Vagina (tissue), 2 donors: ENCODE measurements at regions not wholly inside any gene's neighbourhood (a gene's known extent, or its start where the extent isn't known, plus 50 kb on each side); places are given as distances from the start of the nearest gene placed in this dataset.
"Not testable (repeated sequence)": the region's sequence is repeated elsewhere in the genome, so short reads cannot be mapped to it uniquely, and the experiment has no call there.

Experiments used
- DNase-seq, 2 donors: peaks; one replicate each; pipeline ENCODE4 v3.0.0-alpha.2; 2017; ENCODE audit errors: extremely low spot score in 2 of 2
- H3K27ac ChIP-seq: fragments of 200-600 bp; sonication (generic); one replicate; pipeline ENCODE4 v1.5.1; 2019
- H3K27me3 ChIP-seq: fragments of 200-600 bp; sonication (generic); one replicate; pipeline ENCODE4 v1.5.1; 2019
- H3K36me3 ChIP-seq, 2 donors: fragments of 200-600 bp; sonication (generic); one replicate each; pipeline ENCODE4 v1.5.1; 2017 to 2019
- H3K4me1 ChIP-seq: fragments of 200-600 bp; sonication (generic); one replicate; pipeline ENCODE4 v1.5.1; 2019
- H3K4me3 ChIP-seq, 2 donors: fragments of 200-600 bp; sonication (generic); 1 replicate in 1 of 2; 2 replicates in 1 of 2; pipeline ENCODE4 v1.5.1; 2016 to 2019
- H3K9me3 ChIP-seq: fragments of 200-600 bp; sonication (generic); one replicate; pipeline ENCODE4 v1.5.1; 2019
- POLR2A ChIP-seq, 2 donors: fragments of 450-650 bp; IDR thresholded peaks; one replicate each; pipeline ENCODE4 v1.6.1; 2017; ENCODE audit warnings: antibody characterized with exemption in 2 of 2, mild to moderate bottlenecking in 2 of 2, moderate library complexity in 2 of 2
- POLR2AphosphoS5 ChIP-seq, 2 donors: sonication (generic); formaldehyde crosslinking; IDR thresholded peaks; one replicate each; pipeline ENCODE4 v1.9.0; 2017; ENCODE audit warnings: antibody characterized with exemption in 2 of 2, mild to moderate bottlenecking in 2 of 2, low read depth in 1 of 2; ENCODE audit not compliant: insufficient read depth in 1 of 2
- intact Hi-C: fragments of 100-400 bp; cut with DNase I; formaldehyde crosslinking; loops from one replicate; pipeline ENCODE4 v1.15.1; 2023
- TF ChIP-seq, protein P1 (sequence below), 3 experiments: fragments of 450-650 bp in 2 of 3; fragments of 200-600 bp in 1 of 3; sonication (generic) in 1 of 3; IDR thresholded peaks; one replicate each; pipeline ENCODE4 v1.5.1; 2017 to 2019; ENCODE audit warnings: antibody characterized with exemption in 3 of 3, mild to moderate bottlenecking in 2 of 3, moderate library complexity in 2 of 3

DNA sequence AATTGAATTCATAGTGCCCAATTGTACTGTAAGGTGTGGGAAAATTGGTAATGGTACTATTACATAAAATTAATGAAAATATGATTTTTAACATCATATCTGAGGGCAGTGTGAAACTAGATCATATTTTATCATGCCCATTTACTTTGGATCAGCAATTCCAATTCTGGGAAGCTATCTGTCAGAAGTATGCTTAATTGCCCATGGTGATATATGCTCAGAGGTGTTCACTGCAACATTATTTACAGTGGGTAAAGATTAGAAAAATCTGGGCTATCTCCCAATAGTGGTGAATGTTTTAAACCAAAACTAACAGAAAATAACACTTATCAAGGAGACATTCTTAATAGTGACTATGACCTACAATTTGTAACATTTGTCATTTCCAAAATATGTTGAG, 1260.0 kb downstream of the BRINP3 start:
- Histone ChIP-seq H3K36me3 (no peaks in the 10 kb centered on the region), H3K27ac (no peak overlapping the region), H3K4me1 (no peaks in the 10 kb centered on the region), H3K9me3 (no peaks in the 10 kb centered on the region), H3K27me3 (no peaks in the 10 kb centered on the region), H3K4me3 (no peak overlapping the region)
- TF ChIP-seq POLR2A (IDR thresholded peaks at IDR 0.05) (no peak), POLR2AphosphoS5 (IDR thresholded peaks at IDR 0.05; ENCODE audit: insufficient read depth in 1 of 2, low read depth in 1 of 2) (no peak)
- TF ChIP-seq, protein P1, sequence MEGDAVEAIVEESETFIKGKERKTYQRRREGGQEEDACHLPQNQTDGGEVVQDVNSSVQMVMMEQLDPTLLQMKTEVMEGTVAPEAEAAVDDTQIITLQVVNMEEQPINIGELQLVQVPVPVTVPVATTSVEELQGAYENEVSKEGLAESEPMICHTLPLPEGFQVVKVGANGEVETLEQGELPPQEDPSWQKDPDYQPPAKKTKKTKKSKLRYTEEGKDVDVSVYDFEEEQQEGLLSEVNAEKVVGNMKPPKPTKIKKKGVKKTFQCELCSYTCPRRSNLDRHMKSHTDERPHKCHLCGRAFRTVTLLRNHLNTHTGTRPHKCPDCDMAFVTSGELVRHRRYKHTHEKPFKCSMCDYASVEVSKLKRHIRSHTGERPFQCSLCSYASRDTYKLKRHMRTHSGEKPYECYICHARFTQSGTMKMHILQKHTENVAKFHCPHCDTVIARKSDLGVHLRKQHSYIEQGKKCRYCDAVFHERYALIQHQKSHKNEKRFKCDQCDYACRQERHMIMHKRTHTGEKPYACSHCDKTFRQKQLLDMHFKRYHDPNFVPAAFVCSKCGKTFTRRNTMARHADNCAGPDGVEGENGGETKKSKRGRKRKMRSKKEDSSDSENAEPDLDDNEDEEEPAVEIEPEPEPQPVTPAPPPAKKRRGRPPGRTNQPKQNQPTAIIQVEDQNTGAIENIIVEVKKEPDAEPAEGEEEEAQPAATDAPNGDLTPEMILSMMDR (IDR thresholded peaks at IDR 0.05) = no peak
- DNase-seq = no peak
- intact Hi-C loops = no loop called here

DNA sequence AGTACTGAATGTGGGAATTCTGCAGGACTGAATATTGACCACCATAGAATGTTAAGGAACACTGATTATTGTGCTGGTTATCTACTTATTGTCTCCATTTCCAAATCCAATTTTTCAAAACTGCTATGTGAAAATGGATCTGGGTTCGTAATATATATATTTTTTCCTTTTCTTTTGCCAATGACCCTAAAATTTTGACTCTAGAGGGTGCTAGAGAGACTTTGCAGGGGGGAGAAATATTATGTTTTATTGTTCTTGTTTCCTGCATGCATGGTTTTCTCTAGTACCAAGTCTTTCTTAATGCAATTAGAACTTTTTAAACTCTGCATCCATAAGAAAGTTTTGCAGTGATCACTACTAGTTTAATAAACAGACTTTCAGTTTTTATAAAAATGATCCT, 1256.9 kb downstream of the BRINP3 start:
- intact Hi-C loops = no loop called here
- no peak for TF ChIP-seq POLR2AphosphoS5 (IDR thresholded peaks at IDR 0.05; ENCODE audit: insufficient read depth in 1 of 2, low read depth in 1 of 2)
- TF ChIP-seq POLR2A (IDR thresholded peaks at IDR 0.05) = no peak
- TF ChIP-seq, protein P1 (IDR thresholded peaks at IDR 0.05) = no peak

DNA sequence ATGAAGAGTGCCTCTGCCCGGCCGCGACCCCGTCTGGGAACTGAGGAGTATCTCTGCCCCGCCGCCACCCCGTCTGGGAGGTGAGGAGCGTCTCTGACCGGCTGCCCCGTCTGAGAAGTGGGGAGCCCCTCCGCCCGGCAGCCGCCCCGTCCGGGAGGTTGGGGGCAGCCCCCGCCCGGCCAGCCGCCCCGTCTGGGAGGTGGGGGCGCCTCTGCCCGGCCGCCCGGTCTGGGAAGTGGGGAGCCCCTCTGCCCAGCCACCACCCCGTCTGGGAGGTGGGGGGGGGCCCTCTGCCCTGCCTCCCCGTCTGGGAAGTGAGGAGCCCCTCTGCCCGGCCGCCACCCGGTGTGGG, 1251.9 kb downstream of the BRINP3 start:
- DNase-seq, H3K27ac ChIP-seq, intact Hi-C loops: not testable (repeated sequence)

More for the DNA sequence above, 1256.9 kb downstream of the BRINP3 start:
- H3K27me3 ChIP-seq = no peaks in the 10 kb centered on the region
- H3K36me3 ChIP-seq = no peaks in the 10 kb centered on the region
- DNase-seq = no peak
- H3K9me3 ChIP-seq = no peaks in the 10 kb centered on the region
- no peak overlapping the region for H3K4me3 ChIP-seq
- H3K4me1 ChIP-seq = no peaks in the 10 kb centered on the region
- H3K27ac ChIP-seq = no peak overlapping the region

DNA sequence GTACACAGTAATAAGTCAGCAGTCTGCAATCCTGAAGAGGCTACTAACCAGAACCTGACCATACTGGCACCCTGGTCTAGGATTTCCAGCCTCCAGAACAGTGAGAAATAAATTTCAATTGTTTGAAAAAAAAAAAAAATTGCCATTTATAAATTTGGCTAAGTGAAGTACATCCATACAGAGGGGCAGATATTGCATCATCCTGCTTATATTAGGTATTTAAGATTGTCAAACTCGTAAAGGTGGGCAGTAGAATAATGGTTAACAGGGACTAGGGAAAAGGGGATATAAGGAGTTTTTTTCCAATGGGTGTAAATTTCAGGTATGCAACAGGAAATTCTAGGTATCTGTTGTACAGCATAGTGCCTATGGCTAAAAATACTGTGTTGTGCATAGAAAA, 1250.9 kb downstream of the BRINP3 start:
- intact Hi-C loops = no loop called here
- no peak overlapping the region for H3K27ac ChIP-seq
- H3K4me3 ChIP-seq = no peak overlapping the region
- no peaks in the 10 kb centered on the region for H3K9me3 ChIP-seq
- H3K27me3 ChIP-seq = no peaks in the 10 kb centered on the region
- no peaks in the 10 kb centered on the region for H3K4me1 ChIP-seq
- DNase-seq = no peak
- no peaks in the 10 kb centered on the region for H3K36me3 ChIP-seq
- TF ChIP-seq POLR2A (IDR thresholded peaks at IDR 0.05) (no peak), POLR2AphosphoS5 (IDR thresholded peaks at IDR 0.05; ENCODE audit: insufficient read depth in 1 of 2, low read depth in 1 of 2) (no peak)
- TF ChIP-seq, protein P1 (IDR thresholded peaks at IDR 0.05) = no peak

More for the DNA sequence above, 1251.9 kb downstream of the BRINP3 start:
- not testable (repeated sequence) for H3K36me3 ChIP-seq, H3K4me3 ChIP-seq, H3K9me3 ChIP-seq, H3K4me1 ChIP-seq, H3K27me3 ChIP-seq

DNA sequence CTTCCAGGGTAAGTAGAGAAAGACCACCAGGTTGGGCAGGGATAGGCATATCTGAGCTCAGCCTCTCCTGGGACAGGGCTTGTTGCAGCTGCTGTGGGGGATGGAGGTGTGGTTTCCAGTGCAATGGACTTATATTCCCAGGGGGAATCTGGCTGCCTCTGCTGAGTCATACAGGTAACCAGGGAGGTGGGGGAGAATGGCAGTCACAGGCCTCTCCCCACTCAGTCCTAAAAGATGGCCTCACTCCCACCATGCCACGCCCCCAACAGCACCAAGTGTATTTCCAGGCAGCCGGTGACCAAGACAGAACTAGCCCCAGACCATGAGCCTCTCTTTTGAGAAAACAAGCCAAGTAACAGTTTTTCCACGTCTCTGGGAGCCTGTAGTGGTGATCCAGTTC, 1240.7 kb downstream of the BRINP3 start:
- H3K27ac ChIP-seq = no peak overlapping the region
- no peak overlapping the region for H3K4me3 ChIP-seq
- H3K27me3 ChIP-seq = no peaks in the 10 kb centered on the region
- TF ChIP-seq POLR2A (IDR thresholded peaks at IDR 0.05) (no peak), POLR2AphosphoS5 (IDR thresholded peaks at IDR 0.05; ENCODE audit: insufficient read depth in 1 of 2, low read depth in 1 of 2) (no peak)
- TF ChIP-seq, protein P1 (IDR thresholded peaks at IDR 0.05) = no peak
- intact Hi-C loops = no loop called here
- DNase-seq = no peak
- no peaks in the 10 kb centered on the region for H3K4me1 ChIP-seq
- no peaks in the 10 kb centered on the region for H3K36me3 ChIP-seq
- H3K9me3 ChIP-seq = no peaks in the 10 kb centered on the region
